KMS-11 (cell line): ENCODE measurements at regions not wholly inside any gene's neighbourhood (a gene's known extent, or its start where the extent isn't known, plus 50 kb on each side); places are given as distances from the start of the nearest gene placed in this dataset.

Experiments
- H2AFZ ChIP-seq: fragments of 200-600 bp; sonication (generic); 2 replicates; pipeline ENCODE4 v1.6.1; 2016; ENCODE audit warnings: antibody characterized with exemption, mixed run types, low read depth
- H3K27ac ChIP-seq: fragments of 200-600 bp; sonication (generic); 2 replicates; pipeline ENCODE4 v1.6.1; 2016; ENCODE audit warnings: mild to moderate bottlenecking, mixed run types
- H3K27me3 ChIP-seq: fragments of 200-600 bp; sonication (generic); 2 replicates; pipeline ENCODE4 v1.6.1; 2017; ENCODE audit warnings: mild to moderate bottlenecking, low read depth, mixed run types, moderate library complexity; ENCODE audit not compliant: insufficient read depth
- H3K36me3 ChIP-seq: fragments of 200-600 bp; sonication (generic); 2 replicates; pipeline ENCODE4 v1.6.1; 2017; ENCODE audit warnings: mild to moderate bottlenecking, mixed run types; ENCODE audit not compliant: insufficient read depth
- H3K4me1 ChIP-seq: fragments of 200-600 bp; sonication (generic); 2 replicates; pipeline ENCODE4 v1.6.1; 2016; ENCODE audit warnings: mild to moderate bottlenecking, low read depth, mixed run types; ENCODE audit not compliant: poor library complexity, severe bottlenecking
- H3K4me2 ChIP-seq: fragments of 200-600 bp; sonication (generic); 2 replicates; pipeline ENCODE4 v1.7.0; 2016; ENCODE audit warnings: mild to moderate bottlenecking, mixed run types
- H3K4me3 ChIP-seq: fragments of 200-600 bp; sonication (generic); IDR thresholded peaks from 2 replicates; pipeline ENCODE4 v1.6.1; 2017; ENCODE audit warnings: low read depth, low read length, mixed read lengths; ENCODE audit not compliant: insufficient read depth
- H3K79me2 ChIP-seq: fragments of 200-600 bp; sonication (generic); 2 replicates; pipeline ENCODE4 v1.6.1; 2016; ENCODE audit warnings: low read depth, mixed run types; ENCODE audit not compliant: insufficient read depth
- H3K9ac ChIP-seq: fragments of 200-600 bp; sonication (generic); 2 replicates; pipeline ENCODE4 v1.6.1; 2016; ENCODE audit warnings: mild to moderate bottlenecking, mixed run types
- H4K20me1 ChIP-seq: fragments of 200-600 bp; sonication (generic); 2 replicates; pipeline ENCODE4 v1.6.1; 2016; ENCODE audit warnings: mild to moderate bottlenecking, mixed run types; ENCODE audit not compliant: insufficient read depth
- CTCF ChIP-seq: fragments of 200-600 bp; sonication (generic); conservative IDR thresholded peaks from 2 replicates; pipeline ENCODE4 v1.6.1; 2017; ENCODE audit warnings: low read depth, mild to moderate bottlenecking, antibody characterized with exemption, low read length, moderate library complexity, mixed read lengths

GRCh38 chr10:8556321-8556720 is 501.8 kb downstream of the GATA3 start:
- no peaks in the 10 kb centered on the region for H4K20me1 ChIP-seq
- no peak overlapping the region for H3K9ac ChIP-seq
- no peak overlapping the region for H3K4me2 ChIP-seq
- no peak for TF ChIP-seq CTCF
- no peaks in the 10 kb centered on the region for H3K79me2 ChIP-seq
- no peak overlapping the region for H2AFZ ChIP-seq
- no peaks in the 10 kb centered on the region for H3K4me1 ChIP-seq
- H3K4me3 ChIP-seq, result no peak overlapping the region
- H3K36me3 ChIP-seq, result no peaks in the 10 kb centered on the region
- no peak overlapping the region for H3K27ac ChIP-seq
- H3K27me3 ChIP-seq, result no peaks in the 10 kb centered on the region

GRCh38 chr10:8563478-8563877 is 509.0 kb downstream of the GATA3 start:
- TF ChIP-seq CTCF, result no peak
- Histone ChIP-seq H3K4me2 (no peak overlapping the region), H3K27me3 (no peaks in the 10 kb centered on the region), H3K4me1 (no peaks in the 10 kb centered on the region), H4K20me1 (no peaks in the 10 kb centered on the region), H3K9ac (no peak overlapping the region), H3K27ac (no peak overlapping the region), H3K36me3 (no peaks in the 10 kb centered on the region), H3K79me2 (no peaks in the 10 kb centered on the region), H2AFZ (no peak overlapping the region), H3K4me3 (no peak overlapping the region)

GRCh38 chr10:8566737-8567136 is 512.2 kb downstream of the GATA3 start:
- H3K27ac ChIP-seq, result no peak overlapping the region
- TF ChIP-seq CTCF, result no peak
- H4K20me1 ChIP-seq, result no peaks in the 10 kb centered on the region
- no peaks in the 10 kb centered on the region for H3K79me2 ChIP-seq
- no peaks in the 10 kb centered on the region for H3K4me1 ChIP-seq
- H3K9ac ChIP-seq, result no peak overlapping the region
- no peak overlapping the region for H3K4me2 ChIP-seq
- no peaks in the 10 kb centered on the region for H3K27me3 ChIP-seq
- H3K36me3 ChIP-seq, result no peaks in the 10 kb centered on the region
- H3K4me3 ChIP-seq, result no peak overlapping the region
- no peak overlapping the region for H2AFZ ChIP-seq

GRCh38 chr10:8568401-8568800 is 513.9 kb downstream of the GATA3 start:
- no peaks in the 10 kb centered on the region for H3K79me2 ChIP-seq
- H3K4me3 ChIP-seq, result no peak overlapping the region
- H2AFZ ChIP-seq, result no peak overlapping the region
- no peaks in the 10 kb centered on the region for H3K4me1 ChIP-seq
- H4K20me1 ChIP-seq, result no peaks in the 10 kb centered on the region
- no peaks in the 10 kb centered on the region for H3K27me3 ChIP-seq
- no peak overlapping the region for H3K9ac ChIP-seq
- H3K4me2 ChIP-seq, result no peak overlapping the region
- no peaks in the 10 kb centered on the region for H3K36me3 ChIP-seq
- H3K27ac ChIP-seq, result no peak overlapping the region
- no peak for TF ChIP-seq CTCF

GRCh38 chr10:8575620-8576019 is 521.1 kb downstream of the GATA3 start:
- no peaks in the 10 kb centered on the region for H3K79me2 ChIP-seq
- no peaks in the 10 kb centered on the region for H3K27me3 ChIP-seq
- H3K27ac ChIP-seq, result no peak overlapping the region
- no peak overlapping the region for H3K9ac ChIP-seq
- H2AFZ ChIP-seq, result no peak overlapping the region
- no peak for TF ChIP-seq CTCF
- H3K4me2 ChIP-seq, result no peak overlapping the region
- no peaks in the 10 kb centered on the region for H4K20me1 ChIP-seq
- H3K36me3 ChIP-seq, result no peaks in the 10 kb centered on the region
- no peaks in the 10 kb centered on the region for H3K4me1 ChIP-seq
- H3K4me3 ChIP-seq, result no peak overlapping the region
